HAP-1 (cell line): ENCODE measurements at regions not wholly inside any gene's neighbourhood (a gene's known extent, or its start where the extent isn't known, plus 50 kb on each side); places are given as distances from the start of the nearest gene placed in this dataset.
"Not testable (repeated sequence)": the region's sequence is repeated elsewhere in the genome, so short reads cannot be mapped to it uniquely, and the experiment has no call there.

Experiments used
- DNase-seq, 2 experiments: peaks; one replicate each; pipeline ENCODE4 v3.0.0-alpha.2; 2016 to 2020; ENCODE audit warnings: low spot score in 2 of 2
- H3K27me3 ChIP-seq: fragments of 250-450 bp; sonication (Bioruptor Pico); 2 replicates; pipeline ENCODE4 v1.5.1; 2020; ENCODE audit warnings: low read depth, mild to moderate bottlenecking, moderate library complexity
- H3K36me3 ChIP-seq: fragments of 250-450 bp; sonication (Bioruptor Pico); replicated peaks from 2 replicates; pipeline ENCODE4 v1.5.1; 2020; ENCODE audit warnings: mild to moderate bottlenecking
- H3K4me1 ChIP-seq: fragments of 250-450 bp; sonication (Bioruptor Pico); 2 replicates; pipeline ENCODE4 v1.5.1; 2020; ENCODE audit warnings: mild to moderate bottlenecking
- H3K4me3 ChIP-seq: fragments of 250-450 bp; sonication (Bioruptor Pico); 2 replicates; pipeline ENCODE4 v1.5.1; 2020; ENCODE audit warnings: mild to moderate bottlenecking, moderate library complexity
- H3K9me3 ChIP-seq: fragments of 250-450 bp; sonication (Bioruptor Pico); 2 replicates; pipeline ENCODE4 v1.5.1; 2020; ENCODE audit warnings: mild to moderate bottlenecking, moderate library complexity
- in situ Hi-C: fragments of 300-500 bp; cut with MboI; formaldehyde crosslinking; loops from 3 replicates; pipeline ENCODE4 v1.14.3; 2020; ENCODE audit warnings: low sequenced_read_pairs, inconsistent platforms, mixed read lengths

- no peak overlapping the region for H3K4me3 ChIP-seq
Observed at GRCh38 chrX:41022566-41022965, 62.7 kb upstream of the USP9X start.

GRCh38 chrX:41023098-41023497, 62.1 kb upstream of the USP9X start:
- Histone ChIP-seq H3K4me3 (no peak overlapping the region), H3K4me1 (peaks cover 23% of the 10 kb centered on the region), H3K36me3 (no peaks in the 10 kb centered on the region), H3K27me3 (no peaks in the 10 kb centered on the region), H3K9me3 (no peaks in the 10 kb centered on the region; the same call in 1 of the 2 replicates)
- no peak for DNase-seq
- in situ Hi-C loops: loop anchor here (10.0 kb wide), 1 partner anchor 62 kb away; the partner anchor contains the start of gene USP9X

More at GRCh38 chrX:41022566-41022965, 62.7 kb upstream of the USP9X start:
- H3K4me1 ChIP-seq: peaks cover 18% of the 10 kb centered on the region
- DNase-seq: no peak
- in situ Hi-C loops: loop anchor here (10.0 kb wide), 1 partner anchor 62 kb away; the partner anchor contains the start of gene USP9X
- no peaks in the 10 kb centered on the region for H3K36me3 ChIP-seq
- H3K27me3 ChIP-seq: no peaks in the 10 kb centered on the region
- no peaks in the 10 kb centered on the region; the same call in 1 of the 2 replicates for H3K9me3 ChIP-seq

- H3K27me3 ChIP-seq, H3K36me3 ChIP-seq, H3K9me3 ChIP-seq, DNase-seq, H3K4me3 ChIP-seq: not testable (repeated sequence)
- peaks cover 23% of the 10 kb centered on the region for H3K4me1 ChIP-seq
- in situ Hi-C loops: loop anchor here (10.0 kb wide), 1 partner anchor 60 kb away; the partner anchor contains the start of gene USP9X
Observed at GRCh38 chrX:41024335-41024734, 60.9 kb upstream of the USP9X start.

GRCh38 chrX:41024755-41025154, 60.5 kb upstream of the USP9X start:
- H3K4me3 ChIP-seq: no peak overlapping the region
- no peaks in the 10 kb centered on the region for H3K27me3 ChIP-seq
- H3K4me1 ChIP-seq: peaks cover 23% of the 10 kb centered on the region
- in situ Hi-C loops: loop anchor here (10.0 kb wide), 1 partner anchor 60 kb away; the partner anchor contains the start of gene USP9X
- H3K36me3 ChIP-seq: no peaks in the 10 kb centered on the region
- no peaks in the 10 kb centered on the region; the same call in 1 of the 2 replicates for H3K9me3 ChIP-seq
- DNase-seq: no peak

- Histone ChIP-seq H3K4me3 (peak overlapping the region; percentile 7), H3K27me3 (no peaks in the 10 kb centered on the region), H3K36me3 (no peaks in the 10 kb centered on the region), H3K9me3 (no peaks in the 10 kb centered on the region; the same call in 1 of the 2 replicates), H3K4me1 (peaks cover 23% of the 10 kb centered on the region)
- in situ Hi-C loops: loop anchor here (10.0 kb wide), 1 partner anchor 59 kb away; the partner anchor contains the start of gene USP9X
- DNase-seq: peak; percentile 81 to 98
Observed at GRCh38 chrX:41025926-41026701, 59.1 kb upstream of the USP9X start.

- in situ Hi-C loops: loop anchor here (10.0 kb wide), 1 partner anchor 58 kb away; the partner anchor contains the start of gene USP9X
- peak; percentile 71 to 96 for DNase-seq
- Histone ChIP-seq H3K36me3 (no peaks in the 10 kb centered on the region), H3K27me3 (no peaks in the 10 kb centered on the region), H3K4me1 (peaks cover 23% of the 10 kb centered on the region), H3K4me3 (no peak overlapping the region), H3K9me3 (no peaks in the 10 kb centered on the region; the same call in 1 of the 2 replicates)
Observed at GRCh38 chrX:41026702-41027078, 58.6 kb upstream of the USP9X start.

GRCh38 chrX:41029332-41029731, 55.9 kb upstream of the USP9X start:
- no peaks in the 10 kb centered on the region for H3K27me3 ChIP-seq
- H3K36me3 ChIP-seq: no peaks in the 10 kb centered on the region
- H3K9me3 ChIP-seq: no peaks in the 10 kb centered on the region; the same call in 1 of the 2 replicates
- in situ Hi-C loops: loop anchor here (10.0 kb wide), 1 partner anchor 55 kb away; the partner anchor contains the start of gene USP9X
- no peak for DNase-seq
- H3K4me1 ChIP-seq: peaks cover 23% of the 10 kb centered on the region
- no peak overlapping the region for H3K4me3 ChIP-seq

- Histone ChIP-seq H3K27me3 (no peaks in the 10 kb centered on the region), H3K4me1 (peaks cover 9% of the 10 kb centered on the region), H3K9me3 (no peaks in the 10 kb centered on the region), H3K36me3 (no peaks in the 10 kb centered on the region), H3K4me3 (no peak overlapping the region)
- DNase-seq: no peak
- in situ Hi-C loops: no loop called here
Observed at GRCh38 chrX:41031256-41031967, 53.8 kb upstream of the USP9X start.

- Histone ChIP-seq H3K4me1 (no peaks in the 10 kb centered on the region; the same call in 1 of the 2 replicates), H3K27me3 (no peaks in the 10 kb centered on the region), H3K36me3 (no peaks in the 10 kb centered on the region), H3K4me3 (no peak overlapping the region), H3K9me3 (peaks cover 3% of the 10 kb centered on the region; the same call in 1 of the 2 replicates)
- DNase-seq: no peak
- in situ Hi-C loops: no loop called here
Observed at GRCh38 chrX:41033299-41033698, 51.9 kb upstream of the USP9X start.

- H3K27me3 ChIP-seq, H3K4me1 ChIP-seq, in situ Hi-C loops, H3K9me3 ChIP-seq, DNase-seq, H3K4me3 ChIP-seq, H3K36me3 ChIP-seq: not testable (repeated sequence)
Observed at GRCh38 chrX:41034902-41035301, 50.3 kb upstream of the USP9X start.
